Coronary artery (tissue), 2 donors: ENCODE measurements at regions not wholly inside any gene's neighbourhood (a gene's known extent, or its start where the extent isn't known, plus 50 kb on each side); places are given as distances from the start of the nearest gene placed in this dataset.
"Not testable (repeated sequence)": the region's sequence is repeated elsewhere in the genome, so short reads cannot be mapped to it uniquely, and the experiment has no call there.

Experiments
- DNase-seq: peaks from one replicate; pipeline ENCODE4 v3.0.0-alpha.2; 2017; ENCODE audit warnings: low spot score
- H3K27ac ChIP-seq, 2 donors: fragments of 200-600 bp; sonication (generic); one replicate each; pipeline ENCODE4 v1.5.1; 2016 to 2019
- H3K4me3 ChIP-seq: fragments of 200-600 bp; sonication (generic); 2 replicates; pipeline ENCODE4 v1.5.1; 2016; ENCODE audit warnings: mild to moderate bottlenecking, moderate library complexity
- TF ChIP-seq, protein P1 (sequence below): fragments of 200-600 bp; sonication (generic); IDR thresholded peaks from one replicate; pipeline ENCODE4 v1.5.1; 2019; ENCODE audit warnings: antibody characterized with exemption

DNA sequence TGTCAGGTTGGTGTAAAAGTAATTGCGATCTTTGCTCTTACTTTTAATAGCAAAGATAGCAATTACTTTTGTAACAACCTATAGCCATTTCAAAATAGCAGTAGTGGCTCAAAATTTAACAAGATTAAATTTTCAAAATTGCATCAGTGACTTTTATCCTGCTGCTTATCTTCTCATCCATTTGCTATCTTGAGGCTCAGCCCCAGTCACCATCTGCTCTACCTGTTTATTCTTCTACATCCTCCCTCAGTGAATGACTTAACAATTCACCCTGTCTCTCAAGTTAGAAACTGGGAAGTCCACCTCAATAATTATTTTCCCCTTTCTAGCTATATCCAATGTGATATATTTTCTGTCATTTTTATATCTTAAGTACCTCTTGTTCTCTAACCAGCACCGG is 148.6 kb upstream of the ZNF804A start:
- Histone ChIP-seq H3K27ac (no peak overlapping the region), H3K4me3 (no peak overlapping the region)
- TF ChIP-seq, protein P1, sequence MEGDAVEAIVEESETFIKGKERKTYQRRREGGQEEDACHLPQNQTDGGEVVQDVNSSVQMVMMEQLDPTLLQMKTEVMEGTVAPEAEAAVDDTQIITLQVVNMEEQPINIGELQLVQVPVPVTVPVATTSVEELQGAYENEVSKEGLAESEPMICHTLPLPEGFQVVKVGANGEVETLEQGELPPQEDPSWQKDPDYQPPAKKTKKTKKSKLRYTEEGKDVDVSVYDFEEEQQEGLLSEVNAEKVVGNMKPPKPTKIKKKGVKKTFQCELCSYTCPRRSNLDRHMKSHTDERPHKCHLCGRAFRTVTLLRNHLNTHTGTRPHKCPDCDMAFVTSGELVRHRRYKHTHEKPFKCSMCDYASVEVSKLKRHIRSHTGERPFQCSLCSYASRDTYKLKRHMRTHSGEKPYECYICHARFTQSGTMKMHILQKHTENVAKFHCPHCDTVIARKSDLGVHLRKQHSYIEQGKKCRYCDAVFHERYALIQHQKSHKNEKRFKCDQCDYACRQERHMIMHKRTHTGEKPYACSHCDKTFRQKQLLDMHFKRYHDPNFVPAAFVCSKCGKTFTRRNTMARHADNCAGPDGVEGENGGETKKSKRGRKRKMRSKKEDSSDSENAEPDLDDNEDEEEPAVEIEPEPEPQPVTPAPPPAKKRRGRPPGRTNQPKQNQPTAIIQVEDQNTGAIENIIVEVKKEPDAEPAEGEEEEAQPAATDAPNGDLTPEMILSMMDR: no peak
- DNase-seq: no peak

DNA sequence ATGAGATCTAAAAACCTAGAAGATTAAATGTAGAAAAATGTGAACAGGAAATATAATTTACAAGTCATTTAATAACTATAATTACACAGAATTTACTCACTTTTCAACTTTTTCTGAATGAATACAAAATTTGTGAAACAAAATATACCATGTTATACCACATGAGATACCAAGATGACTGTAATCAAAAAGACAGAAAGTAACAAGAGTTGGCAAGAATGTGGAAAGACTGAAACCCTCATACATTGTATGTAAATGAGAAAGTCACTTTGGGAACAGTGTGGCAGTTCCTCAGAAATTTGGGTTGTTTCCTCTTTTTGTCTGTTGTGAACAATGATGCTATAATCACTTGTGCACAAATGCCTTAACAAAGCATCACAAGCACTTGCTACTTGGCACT is 145.4 kb upstream of the ZNF804A start:
- TF ChIP-seq, protein P1: no peak
- no peak for DNase-seq

DNA sequence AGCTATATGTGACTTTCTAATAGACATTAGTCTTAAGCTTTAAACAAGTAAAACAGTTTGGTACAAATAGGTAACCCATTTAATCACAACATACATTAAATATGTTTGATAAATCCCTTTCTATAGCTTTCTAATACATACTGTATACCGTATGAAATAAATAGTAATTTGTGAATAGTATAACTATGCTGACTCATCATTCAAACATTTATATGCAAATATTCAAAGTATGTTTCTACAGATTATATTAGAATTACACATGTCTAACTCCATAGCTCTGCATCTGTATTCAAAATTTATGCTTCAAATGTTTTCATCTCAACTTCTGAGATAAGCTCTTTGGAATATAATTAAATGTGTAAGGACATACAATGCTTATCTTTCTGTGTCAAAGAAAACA is 142.7 kb upstream of the ZNF804A start:
- Histone ChIP-seq H3K27ac (no peak overlapping the region), H3K4me3 (no peak overlapping the region)
- DNase-seq: no peak
- TF ChIP-seq, protein P1: no peak

More for the DNA sequence above, 145.4 kb upstream of the ZNF804A start:
- Histone ChIP-seq H3K27ac (no peak overlapping the region), H3K4me3 (no peak overlapping the region)

DNA sequence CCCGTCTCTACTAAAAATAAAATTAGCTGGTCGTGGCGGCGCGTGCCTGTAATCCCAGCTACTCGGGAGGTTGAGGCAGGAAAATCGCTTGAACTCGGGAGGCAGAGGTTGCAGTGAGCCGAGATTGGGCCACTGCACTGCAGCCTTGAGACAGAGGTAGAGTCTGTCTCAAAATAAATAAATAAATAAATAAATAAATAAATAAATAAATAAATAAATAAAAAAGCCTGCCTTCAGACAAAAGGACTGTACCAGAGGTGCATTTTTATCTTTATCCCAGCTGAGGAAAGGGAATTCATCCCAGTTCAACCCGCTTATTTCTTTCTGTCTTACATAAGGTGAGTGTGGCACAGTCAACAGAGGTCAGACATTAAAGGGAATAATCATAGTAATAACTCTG is 141.6 kb upstream of the ZNF804A start:
- DNase-seq, H3K4me3 ChIP-seq, H3K27ac ChIP-seq: not testable (repeated sequence)

DNA sequence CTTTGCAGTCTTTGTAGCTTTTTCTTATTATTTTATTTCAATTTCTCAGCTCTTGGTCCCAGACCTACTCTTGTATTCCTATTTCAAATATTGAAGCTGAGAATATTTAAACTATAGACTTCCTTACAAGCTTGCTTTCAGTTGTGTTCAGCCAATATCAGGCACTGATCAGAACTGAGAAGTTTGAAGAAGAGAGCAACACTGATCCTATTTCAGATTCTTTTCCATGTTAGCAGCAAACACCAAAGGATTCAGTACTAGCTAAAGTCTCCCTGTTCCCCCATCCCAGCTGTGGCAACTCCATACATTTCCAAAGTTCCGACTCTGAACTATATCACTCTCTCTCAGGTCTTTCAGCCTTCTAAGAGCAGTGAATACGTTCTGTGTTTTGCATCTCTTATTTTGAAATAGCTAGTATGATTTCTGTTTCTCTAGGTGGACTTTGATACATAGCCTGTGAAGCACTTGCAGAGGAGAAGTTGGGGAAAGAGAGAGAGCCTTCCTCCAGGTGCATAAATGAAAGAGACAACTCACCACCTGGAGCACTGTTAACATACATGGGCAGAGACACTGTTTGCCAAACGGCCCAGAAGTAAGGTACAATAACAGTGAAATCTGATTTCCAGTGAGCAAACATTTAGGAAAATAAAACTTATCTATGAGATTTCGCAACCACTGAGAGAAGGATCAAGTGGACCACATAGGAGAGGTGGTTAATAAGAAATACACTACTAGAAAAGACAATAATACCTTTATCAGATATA is 135.0 kb upstream of the ZNF804A start:
- H3K27ac ChIP-seq: no peak overlapping the region
- TF ChIP-seq, protein P1: no peak
- no peak for DNase-seq
- H3K4me3 ChIP-seq: no peak overlapping the region

DNA sequence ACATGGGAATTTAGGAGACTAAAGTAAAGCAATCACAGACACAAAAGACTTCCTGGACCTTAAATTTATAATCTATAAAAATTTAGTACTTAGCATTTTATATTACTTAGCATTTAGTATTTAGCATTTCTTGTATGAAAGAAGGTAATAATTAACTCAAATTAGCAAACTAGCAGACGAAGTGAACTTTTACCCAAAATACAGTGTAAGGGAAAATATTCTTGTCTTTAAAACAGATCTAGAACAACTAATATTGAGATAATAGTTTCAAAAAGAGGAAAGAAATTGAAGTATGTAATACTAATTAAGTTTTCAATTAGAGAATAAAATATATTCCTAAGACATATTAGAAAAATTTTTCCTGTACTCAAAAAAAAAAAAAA is 134.5 kb upstream of the ZNF804A start:
- DNase-seq: no peak
- no peak overlapping the region for H3K27ac ChIP-seq
- TF ChIP-seq, protein P1: no peak
- H3K4me3 ChIP-seq: no peak overlapping the region

DNA sequence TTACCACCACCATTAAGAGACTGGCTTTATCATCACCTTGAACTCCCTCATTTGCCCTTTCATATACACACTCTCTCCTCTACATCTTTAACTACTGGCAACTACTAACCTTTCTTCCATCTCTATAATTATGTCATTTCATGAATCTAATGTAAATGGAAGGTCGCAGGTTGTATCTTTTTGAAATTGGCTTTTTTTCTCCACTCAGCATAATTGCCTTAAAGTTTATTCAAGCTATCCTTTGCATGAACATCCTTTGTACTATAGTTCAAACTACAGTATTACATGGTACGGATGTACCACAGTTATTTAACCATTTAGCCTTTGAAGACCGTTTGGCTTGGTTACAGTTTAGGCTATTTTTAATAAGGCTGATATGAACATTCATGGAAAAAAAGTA is 129.5 kb upstream of the ZNF804A start:
- TF ChIP-seq, protein P1: no peak
- DNase-seq: no peak
- Histone ChIP-seq H3K27ac (no peak overlapping the region), H3K4me3 (no peak overlapping the region)
